ENCODE measurements at regions not wholly inside any gene's neighbourhood (a gene's known extent, or its start where the extent isn't known, plus 50 kb on each side); places are given as distances from the start of the nearest gene placed in this dataset.

DNA sequence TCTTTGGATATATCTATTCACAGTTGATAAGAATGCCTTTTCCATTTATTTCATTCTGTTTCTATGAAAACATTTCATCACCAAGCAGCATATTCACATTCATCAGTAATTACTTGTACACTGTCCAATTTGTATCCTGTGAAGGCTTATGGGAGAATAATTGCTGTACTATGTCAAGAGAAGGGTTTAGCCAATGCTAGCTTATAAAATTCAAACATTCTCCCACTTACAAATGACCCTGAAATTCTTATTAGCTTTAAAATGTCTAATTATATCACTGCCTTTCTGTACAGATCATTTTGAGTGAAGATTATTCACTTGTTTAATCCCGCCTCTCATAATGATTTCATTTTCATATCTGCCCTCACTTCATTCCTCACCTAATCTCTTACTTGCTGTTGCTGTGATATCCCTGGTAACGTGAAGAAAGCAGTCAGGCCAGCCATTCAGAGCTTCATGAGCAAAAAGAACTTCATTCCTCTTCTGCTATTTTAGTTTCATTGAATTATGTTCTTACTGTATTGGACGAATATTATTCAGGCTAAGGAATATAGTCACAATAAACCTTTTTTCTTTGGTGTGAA lies 778.7 kb downstream of the OLFM4 start:
- dilution Hi-C loops (cut with MboI; ENCODE audit: extremely low pct_ligation_motif_present, low sequenced_read_pairs), result no loop called here
- H4K20me1 ChIP-seq (replicated peaks; ENCODE audit: control insufficient read depth, extremely low read depth, insufficient read depth, low read length), result no peaks in the 10 kb centered on the region
- DNase-seq (ENCODE audit: low read depth, low spot score) (no peak), FAIRE-seq (no peak)
- intact Hi-C loops (cut with micrococcal nuclease), result no loop called here
- ChIA-PET CTCF (no interaction called here), POLR2A (no interaction called here)
- H3K36me3 ChIP-seq (ENCODE audit: control insufficient read depth in 2 of 2, extremely low read depth in 1 of 2, insufficient read depth in 2 of 2, low read length in 2 of 2), result no peaks in the 10 kb centered on the region
- BruUV-seq (replicated peaks), result no TSS peak
- H3K9ac ChIP-seq (replicated peaks; ENCODE audit: extremely low read depth, insufficient read depth, low read length), result no peak overlapping the region
- no peak overlapping the region for H2AFZ ChIP-seq (ENCODE audit: low read depth, low read length)
- no peak overlapping the region for H3K27ac ChIP-seq (ENCODE audit: insufficient read depth, low read depth, low read length)
- H3K27me3 ChIP-seq (ENCODE audit: control insufficient read depth in 2 of 2, insufficient read depth in 2 of 2, low read length in 2 of 2), result no peaks in the 10 kb centered on the region
- H3K9me3 ChIP-seq (replicated peaks; ENCODE audit: control insufficient read depth, insufficient read depth, low read length), result no peaks in the 10 kb centered on the region
- H3K4me2 ChIP-seq (ENCODE audit: insufficient read depth, low read length), result no peak overlapping the region
- H3K79me2 ChIP-seq (ENCODE audit: control insufficient read depth, insufficient read depth, low read length), result no peaks in the 10 kb centered on the region
- no peaks in the 10 kb centered on the region for H3K9me1 ChIP-seq (replicated peaks; ENCODE audit: control insufficient read depth, extremely low read depth, insufficient read depth, low read length)
- TF ChIP-seq POLR2AphosphoS5 (IDR thresholded peaks at IDR 0.05; ENCODE audit: insufficient read depth, low read depth, low read length) (no peak), EZH2 (IDR thresholded peaks at IDR 0.05; ENCODE audit: borderline replicate concordance, low read depth, low read length, severe bottlenecking) (no peak), GATA2 (IDR thresholded peaks at IDR 0.05; ENCODE audit: insufficient read depth, insufficient read length, low read depth, low read length) (no peak), FOS (IDR thresholded peaks at IDR 0.05; ENCODE audit: borderline replicate concordance, insufficient read depth, low read length) (no peak), POLR2A (IDR thresholded peaks at IDR 0.05; ENCODE audit: low read depth, low read length) (no peak), JUN (IDR thresholded peaks at IDR 0.05; ENCODE audit: borderline replicate concordance, insufficient read depth, insufficient read length, low read depth) (no peak), MYC (IDR thresholded peaks at IDR 0.05; ENCODE audit: low read depth, low read length) (no peak)
- TF ChIP-seq, protein P1, sequence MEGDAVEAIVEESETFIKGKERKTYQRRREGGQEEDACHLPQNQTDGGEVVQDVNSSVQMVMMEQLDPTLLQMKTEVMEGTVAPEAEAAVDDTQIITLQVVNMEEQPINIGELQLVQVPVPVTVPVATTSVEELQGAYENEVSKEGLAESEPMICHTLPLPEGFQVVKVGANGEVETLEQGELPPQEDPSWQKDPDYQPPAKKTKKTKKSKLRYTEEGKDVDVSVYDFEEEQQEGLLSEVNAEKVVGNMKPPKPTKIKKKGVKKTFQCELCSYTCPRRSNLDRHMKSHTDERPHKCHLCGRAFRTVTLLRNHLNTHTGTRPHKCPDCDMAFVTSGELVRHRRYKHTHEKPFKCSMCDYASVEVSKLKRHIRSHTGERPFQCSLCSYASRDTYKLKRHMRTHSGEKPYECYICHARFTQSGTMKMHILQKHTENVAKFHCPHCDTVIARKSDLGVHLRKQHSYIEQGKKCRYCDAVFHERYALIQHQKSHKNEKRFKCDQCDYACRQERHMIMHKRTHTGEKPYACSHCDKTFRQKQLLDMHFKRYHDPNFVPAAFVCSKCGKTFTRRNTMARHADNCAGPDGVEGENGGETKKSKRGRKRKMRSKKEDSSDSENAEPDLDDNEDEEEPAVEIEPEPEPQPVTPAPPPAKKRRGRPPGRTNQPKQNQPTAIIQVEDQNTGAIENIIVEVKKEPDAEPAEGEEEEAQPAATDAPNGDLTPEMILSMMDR (IDR thresholded peaks at IDR 0.05; ENCODE audit: extremely low read depth in 1 of 2, insufficient read depth in 1 of 2, low read depth in 1 of 2, low read length in 2 of 2), result no peak
- TF ChIP-seq, protein P2, sequence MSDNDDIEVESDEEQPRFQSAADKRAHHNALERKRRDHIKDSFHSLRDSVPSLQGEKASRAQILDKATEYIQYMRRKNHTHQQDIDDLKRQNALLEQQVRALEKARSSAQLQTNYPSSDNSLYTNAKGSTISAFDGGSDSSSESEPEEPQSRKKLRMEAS (IDR thresholded peaks at IDR 0.05; ENCODE audit: insufficient read depth, insufficient read length), result no peak
- no peak overlapping the region for H3K4me3 ChIP-seq (replicated peaks in 1 of 3; ENCODE audit: insufficient read depth in 1 of 3, low read depth in 1 of 3, low read length in 3 of 3)
- no peaks in the 10 kb centered on the region for H3K4me1 ChIP-seq (ENCODE audit: control insufficient read depth, extremely low read depth, insufficient read depth, low read length)
